Astrocyte (in vitro differentiated cells and primary cell): ENCODE measurements at regions not wholly inside any gene's neighbourhood (a gene's known extent, or its start where the extent isn't known, plus 50 kb on each side); places are given as distances from the start of the nearest gene placed in this dataset.
"Not testable (repeated sequence)": the region's sequence is repeated elsewhere in the genome, so short reads cannot be mapped to it uniquely, and the experiment has no call there.

Source experiments
- DNase-seq: peaks from one replicate; pipeline ENCODE4 v3.0.0-alpha.2; 2010; ENCODE audit warnings: low read depth
- FAIRE-seq: peaks from 2 replicates; lab custom pipeline; 2011; peaks lifted over from hg19 to GRCh38; lab: Jason Lieb, UNC
- H2AFZ ChIP-seq: 2 replicates; pipeline ENCODE4 v1.6.0; 2012; ENCODE audit warnings: low read depth, low read length, inconsistent platforms
- H3K27ac ChIP-seq: 2 replicates; pipeline ENCODE4 v1.5.1; 2011; ENCODE audit warnings: low read depth, low read length, inconsistent platforms
- H3K27me3 ChIP-seq: 2 replicates; pipeline ENCODE4 v1.6.0; 2011; ENCODE audit warnings: low read length, inconsistent platforms; ENCODE audit not compliant: insufficient read depth
- H3K36me3 ChIP-seq: 2 replicates; pipeline ENCODE4 v1.5.1; 2011; ENCODE audit warnings: low read length, inconsistent platforms; ENCODE audit not compliant: insufficient read depth
- H3K4me1 ChIP-seq: 2 replicates; pipeline ENCODE4 v1.5.1; 2011; ENCODE audit warnings: low read length, inconsistent platforms; ENCODE audit not compliant: insufficient read depth
- H3K4me2 ChIP-seq: 2 replicates; pipeline ENCODE4 v1.6.0; 2012; ENCODE audit warnings: low read length, inconsistent platforms
- H3K4me3 ChIP-seq: 2 replicates; pipeline ENCODE4 v1.5.1; 2011; ENCODE audit warnings: low read depth, mild to moderate bottlenecking, low read length, inconsistent platforms; ENCODE audit not compliant: insufficient read depth
- H3K79me2 ChIP-seq: 2 replicates; pipeline ENCODE4 v1.6.0; 2012; ENCODE audit warnings: mild to moderate bottlenecking, low read length, inconsistent platforms; ENCODE audit not compliant: insufficient read depth
- H3K9ac ChIP-seq: 2 replicates; pipeline ENCODE4 v1.6.0; 2012; ENCODE audit warnings: mild to moderate bottlenecking, low read length, inconsistent platforms
- H3K9me3 ChIP-seq: 2 replicates; pipeline ENCODE4 v1.5.1; 2012; ENCODE audit warnings: low read depth, mild to moderate bottlenecking, low read length, inconsistent platforms; ENCODE audit not compliant: insufficient read depth
- H4K20me1 ChIP-seq: 2 replicates; pipeline ENCODE4 v1.6.0; 2012; ENCODE audit warnings: low read length, inconsistent platforms; ENCODE audit not compliant: insufficient read depth
- H3K27ac Mint-ChIP-seq: one replicate; pipeline ENCODE4 v1.8.0; 2021; ENCODE audit warnings: mild to moderate bottlenecking, mixed read lengths; ENCODE audit not compliant: unreplicated experiment
- H3K27me3 Mint-ChIP-seq: one replicate; pipeline ENCODE4 v1.8.0; 2021; ENCODE audit warnings: low read depth, mixed read lengths; ENCODE audit not compliant: unreplicated experiment
- H3K36me3 Mint-ChIP-seq: one replicate; pipeline ENCODE4 v1.8.0; 2021; ENCODE audit warnings: low read depth, mixed read lengths; ENCODE audit not compliant: unreplicated experiment
- H3K4me1 Mint-ChIP-seq: one replicate; pipeline ENCODE4 v1.8.0; 2021; ENCODE audit warnings: low read depth, mixed read lengths; ENCODE audit not compliant: unreplicated experiment
- H3K4me3 Mint-ChIP-seq: one replicate; pipeline ENCODE4 v1.8.0; 2021; ENCODE audit warnings: mild to moderate bottlenecking, moderate library complexity, mixed read lengths; ENCODE audit not compliant: unreplicated experiment
- H3K9me3 Mint-ChIP-seq: one replicate; pipeline ENCODE4 v1.8.0; 2021; ENCODE audit warnings: mild to moderate bottlenecking, mixed read lengths; ENCODE audit not compliant: unreplicated experiment
- CTCF ChIP-seq: IDR thresholded peaks from 2 replicates; pipeline ENCODE4 v1.5.1; 2011; ENCODE audit warnings: low read depth, mild to moderate bottlenecking, inconsistent platforms, low read length, moderate library complexity; ENCODE audit not compliant: insufficient read depth
- EZH2 ChIP-seq: IDR thresholded peaks from 2 replicates; pipeline ENCODE4 v1.6.1; 2012; ENCODE audit warnings: mild to moderate bottlenecking, low read length, inconsistent platforms; ENCODE audit not compliant: insufficient read depth

GRCh38 chr9:97160255-97160654 is 121.3 kb upstream of the CTSV start:
- Mint-ChIP-seq H3K9me3 (peaks cover 2% of the 10 kb centered on the region), H3K27me3 (no peaks in the 10 kb centered on the region), H3K4me3 (no peak overlapping the region), H3K36me3 (peaks cover 5% of the 10 kb centered on the region), H3K27ac (no peak overlapping the region), H3K4me1 (no peaks in the 10 kb centered on the region)
- Histone ChIP-seq H3K9me3 (no peaks in the 10 kb centered on the region), H3K4me1 (no peaks in the 10 kb centered on the region), H3K36me3 (no peaks in the 10 kb centered on the region), H3K27me3 (no peaks in the 10 kb centered on the region), H3K9ac (no peak overlapping the region), H3K4me3 (no peak overlapping the region), H4K20me1 (no peaks in the 10 kb centered on the region), H3K4me2 (no peak overlapping the region), H3K27ac (no peak overlapping the region), H3K79me2 (no peaks in the 10 kb centered on the region), H2AFZ (no peak overlapping the region)
- DNase-seq (no peak), FAIRE-seq (no peak)
- TF ChIP-seq EZH2 (no peak), CTCF (no peak)

GRCh38 chr9:97158722-97159121 is 119.8 kb upstream of the CTSV start:
- not testable (repeated sequence) for H3K4me3 ChIP-seq, H2AFZ ChIP-seq, H3K27ac Mint-ChIP-seq, FAIRE-seq, H3K4me2 ChIP-seq, H3K36me3 ChIP-seq, H3K27me3 ChIP-seq, H3K79me2 ChIP-seq, H3K4me3 Mint-ChIP-seq, H4K20me1 ChIP-seq, H3K27me3 Mint-ChIP-seq, H3K4me1 ChIP-seq, H3K4me1 Mint-ChIP-seq, H3K27ac ChIP-seq, DNase-seq, H3K9me3 ChIP-seq, H3K9ac ChIP-seq, H3K9me3 Mint-ChIP-seq
- peaks cover 12% of the 10 kb centered on the region for H3K36me3 Mint-ChIP-seq

- not testable (repeated sequence) for H3K4me1 Mint-ChIP-seq, H3K9me3 ChIP-seq, H3K4me2 ChIP-seq, H2AFZ ChIP-seq, H3K79me2 ChIP-seq, H3K4me3 ChIP-seq, DNase-seq, H3K4me1 ChIP-seq, FAIRE-seq, H3K27ac Mint-ChIP-seq, H3K9me3 Mint-ChIP-seq, H3K27me3 ChIP-seq, H4K20me1 ChIP-seq, H3K27ac ChIP-seq, H3K9ac ChIP-seq, H3K27me3 Mint-ChIP-seq, H3K4me3 Mint-ChIP-seq, H3K36me3 ChIP-seq
- peaks cover 36% of the 10 kb centered on the region for H3K36me3 Mint-ChIP-seq
Measured at GRCh38 chr9:97155441-97155840, 116.5 kb upstream of the CTSV start.

- Histone ChIP-seq H3K36me3 (no peaks in the 10 kb centered on the region), H3K4me1 (no peaks in the 10 kb centered on the region), H2AFZ (no peak overlapping the region), H3K9ac (no peak overlapping the region), H3K79me2 (no peaks in the 10 kb centered on the region), H3K27ac (no peak overlapping the region), H3K4me3 (no peak overlapping the region), H3K9me3 (no peaks in the 10 kb centered on the region), H3K4me2 (no peak overlapping the region), H3K27me3 (no peaks in the 10 kb centered on the region), H4K20me1 (no peaks in the 10 kb centered on the region)
- peaks cover 4% of the 10 kb centered on the region for H3K9me3 Mint-ChIP-seq
- TF ChIP-seq CTCF (no peak), EZH2 (no peak)
- peaks cover 3% of the 10 kb centered on the region for H3K27me3 Mint-ChIP-seq
- no peak overlapping the region for H3K4me3 Mint-ChIP-seq
- no peaks in the 10 kb centered on the region for H3K4me1 Mint-ChIP-seq
- FAIRE-seq, result no peak
- H3K27ac Mint-ChIP-seq, result no peak overlapping the region
- DNase-seq, result no peak
- H3K36me3 Mint-ChIP-seq, result peaks cover 39% of the 10 kb centered on the region
Measured at GRCh38 chr9:97153967-97154366, 115.0 kb upstream of the CTSV start.

- not testable (repeated sequence) for H2AFZ ChIP-seq, H3K79me2 ChIP-seq, H3K9ac ChIP-seq, H3K9me3 Mint-ChIP-seq, DNase-seq, H3K4me2 ChIP-seq, H3K4me1 Mint-ChIP-seq, H3K4me3 ChIP-seq, FAIRE-seq, H3K27ac ChIP-seq, H3K4me3 Mint-ChIP-seq, H3K4me1 ChIP-seq, H3K9me3 ChIP-seq, H3K27me3 Mint-ChIP-seq, H3K27me3 ChIP-seq, H4K20me1 ChIP-seq, H3K27ac Mint-ChIP-seq, H3K36me3 ChIP-seq
- peaks cover 37% of the 10 kb centered on the region for H3K36me3 Mint-ChIP-seq
Measured at GRCh38 chr9:97153160-97153559, 114.2 kb upstream of the CTSV start.
